NCI-H1417 (cell line): ENCODE measurements at regions not wholly inside any gene's neighbourhood (a gene's known extent, or its start where the extent isn't known, plus 50 kb on each side); places are given as distances from the start of the nearest gene placed in this dataset.
A peak's percentile ranks its signal among the peaks of the same experiment; 100 is the strongest.
"Not testable (repeated sequence)": the region's sequence is repeated elsewhere in the genome, so short reads cannot be mapped to it uniquely, and the experiment has no call there.

ENCODE experiments used
- DNase-seq, 3 experiments: peaks; one replicate each; lab custom pipeline; 2025; lab: John Stamatoyannopoulos, UW

DNA sequence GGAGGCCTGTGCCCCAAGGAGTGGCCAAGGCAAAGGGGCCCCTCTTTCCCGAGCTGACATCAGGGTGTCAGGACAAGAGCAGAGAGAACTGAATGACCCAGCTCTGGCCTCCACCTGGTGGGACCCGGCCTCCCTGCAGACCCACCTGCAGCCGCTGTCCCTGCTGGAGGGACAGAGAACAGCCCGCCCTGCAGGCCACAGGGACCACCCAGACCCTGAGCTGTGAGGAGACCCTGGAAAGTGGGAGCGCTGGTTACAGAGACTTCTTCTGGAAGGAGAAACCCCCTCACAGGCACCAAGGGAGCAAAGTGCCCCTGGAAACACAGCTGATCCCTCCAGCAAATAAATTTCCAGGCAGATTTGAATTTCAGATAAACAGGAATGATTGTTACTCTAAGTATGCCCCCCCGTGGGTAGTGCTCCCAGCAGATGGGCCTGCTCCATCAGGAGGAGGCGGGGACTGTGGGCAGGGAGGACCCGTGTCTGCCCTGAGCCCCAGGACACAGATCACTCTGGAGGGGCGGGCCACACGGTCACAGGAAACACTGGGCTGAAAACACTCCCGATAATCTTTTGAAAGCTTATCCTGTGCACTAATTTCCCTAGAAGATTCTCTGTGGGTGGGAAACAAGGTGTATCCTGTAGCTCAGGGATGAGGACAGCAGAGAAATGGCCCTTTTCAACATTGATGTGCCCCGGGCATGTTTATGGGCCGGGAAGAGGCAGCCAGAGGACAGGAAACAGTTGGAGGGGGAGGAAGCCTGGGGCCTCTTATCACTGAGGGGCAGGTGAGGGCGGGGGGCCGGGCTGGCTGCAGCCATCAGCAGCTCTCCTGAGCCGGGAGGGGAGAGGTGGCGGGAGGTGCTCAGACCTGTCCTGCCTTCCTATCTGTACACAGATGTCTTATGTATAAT, 276.0 kb downstream of the ADGRD1 start:
- peak in 1 of 3 experiments; percentile 8 for DNase-seq

DNA sequence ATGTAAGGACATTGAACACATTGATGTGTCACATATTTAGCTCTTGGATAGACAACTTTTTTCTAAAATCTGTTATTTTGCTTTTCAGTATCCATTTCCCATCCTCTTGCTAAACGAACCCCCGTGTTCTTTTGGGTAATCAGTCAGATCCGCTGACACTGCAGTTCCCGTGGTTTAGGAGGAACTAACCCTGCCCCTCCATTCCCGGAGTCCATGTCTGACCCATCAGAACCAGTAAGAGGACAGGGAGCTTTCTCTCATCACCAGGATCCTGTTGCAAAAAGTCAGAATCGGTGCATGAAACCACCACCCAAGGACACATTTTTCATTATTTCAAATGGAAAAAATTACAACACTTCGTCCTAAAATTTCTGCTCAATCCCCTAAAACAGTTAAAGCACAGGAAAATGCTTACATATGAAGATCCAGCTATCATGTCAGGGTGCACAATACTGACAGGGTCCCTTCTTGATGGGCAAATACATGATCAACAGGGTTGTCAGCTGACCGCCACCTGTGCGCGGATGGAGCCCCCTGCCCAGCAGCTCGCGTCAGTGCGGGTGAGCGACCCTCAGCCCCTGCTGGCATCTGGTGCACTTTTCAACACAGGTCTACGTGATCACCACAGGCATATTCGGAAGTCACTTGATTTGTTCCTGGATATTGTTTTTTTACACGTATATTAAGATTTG, 276.8 kb downstream of the ADGRD1 start:
- no peak for DNase-seq

DNA sequence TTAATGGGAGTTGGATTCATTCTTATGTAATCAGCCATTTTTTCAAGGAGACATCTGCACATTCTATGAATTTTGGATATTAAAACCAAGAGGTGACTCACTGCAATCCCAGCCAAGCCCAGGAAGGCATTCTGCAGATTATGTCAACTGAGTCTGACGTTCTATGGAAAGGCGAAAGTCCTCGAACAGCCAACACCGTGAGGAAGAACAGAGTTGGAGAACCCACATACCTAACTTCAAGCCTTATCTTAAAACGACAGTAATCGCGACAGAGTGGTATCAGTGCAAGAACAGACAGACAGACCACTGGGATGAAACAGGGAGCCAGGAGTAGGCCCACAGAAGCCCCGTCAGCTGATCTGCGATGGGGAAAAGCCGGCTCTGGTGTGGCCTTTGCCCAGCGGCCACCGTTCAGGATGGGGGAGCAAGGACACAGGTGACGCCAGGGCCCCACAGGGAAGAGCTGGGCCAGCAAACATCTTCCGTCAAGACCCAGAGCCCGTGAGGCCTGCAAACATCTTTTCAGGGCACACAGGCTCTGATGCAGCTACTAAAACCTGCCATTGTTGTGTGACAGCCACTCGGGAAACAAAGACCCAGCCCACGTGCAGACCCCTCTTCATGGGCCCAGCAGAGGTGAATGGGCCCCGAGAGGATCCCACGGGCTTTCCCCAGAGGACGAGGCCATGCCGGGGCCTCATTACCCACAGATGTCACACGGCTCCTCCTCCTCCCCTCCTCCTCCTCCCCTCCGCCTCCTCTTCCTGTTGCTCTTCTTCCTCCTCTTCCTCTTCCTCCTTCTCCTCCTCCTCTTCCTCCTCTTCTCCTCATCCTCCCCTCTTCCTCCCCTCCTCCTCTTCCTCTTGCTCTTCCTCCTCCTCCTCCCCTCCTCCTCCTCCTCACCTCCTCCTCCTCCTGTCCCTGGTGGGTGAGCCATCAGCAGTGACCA, 277.6 kb downstream of the ADGRD1 start:
- DNase-seq, result no peak

DNA sequence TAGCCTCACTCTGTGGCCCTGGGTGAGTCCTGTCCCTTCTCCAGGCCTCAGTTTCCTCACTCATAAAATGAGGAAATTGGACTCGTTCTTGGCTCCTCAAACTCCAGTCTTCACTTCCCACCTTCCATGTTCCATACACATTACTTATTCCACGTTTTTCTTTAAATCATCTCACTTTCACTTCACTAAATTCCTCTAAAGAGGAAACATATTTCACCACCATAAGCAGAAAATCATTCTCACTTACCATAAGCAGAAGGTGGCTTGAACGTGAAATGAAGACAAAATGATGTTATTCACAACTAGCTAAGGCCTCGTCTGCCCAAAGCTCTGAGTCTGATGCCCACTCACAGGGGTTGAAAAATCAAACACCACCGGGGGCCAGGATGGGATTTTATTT, 278.3 kb downstream of the ADGRD1 start:
- no peak for DNase-seq

DNA sequence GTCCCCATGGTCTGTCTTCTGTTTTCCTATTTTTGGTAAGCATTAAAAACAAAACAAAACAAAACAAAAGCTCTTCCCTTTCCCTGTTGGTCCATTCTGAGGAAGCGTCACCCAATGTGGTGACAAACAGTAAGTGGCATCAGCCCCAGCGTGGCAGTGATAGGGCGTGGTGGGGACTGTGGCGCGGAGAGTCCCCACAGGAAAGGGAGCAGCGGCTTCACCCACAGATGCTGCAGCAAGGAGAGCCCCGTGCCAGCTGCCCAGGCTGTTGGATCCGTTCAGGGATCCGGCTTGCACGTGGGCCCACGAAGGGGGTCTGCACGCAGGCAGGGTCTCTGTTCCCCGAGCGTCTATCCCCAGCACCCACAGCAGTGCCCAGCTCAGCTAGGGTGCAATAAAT, 279.2 kb downstream of the ADGRD1 start:
- DNase-seq, result not testable (repeated sequence)

DNA sequence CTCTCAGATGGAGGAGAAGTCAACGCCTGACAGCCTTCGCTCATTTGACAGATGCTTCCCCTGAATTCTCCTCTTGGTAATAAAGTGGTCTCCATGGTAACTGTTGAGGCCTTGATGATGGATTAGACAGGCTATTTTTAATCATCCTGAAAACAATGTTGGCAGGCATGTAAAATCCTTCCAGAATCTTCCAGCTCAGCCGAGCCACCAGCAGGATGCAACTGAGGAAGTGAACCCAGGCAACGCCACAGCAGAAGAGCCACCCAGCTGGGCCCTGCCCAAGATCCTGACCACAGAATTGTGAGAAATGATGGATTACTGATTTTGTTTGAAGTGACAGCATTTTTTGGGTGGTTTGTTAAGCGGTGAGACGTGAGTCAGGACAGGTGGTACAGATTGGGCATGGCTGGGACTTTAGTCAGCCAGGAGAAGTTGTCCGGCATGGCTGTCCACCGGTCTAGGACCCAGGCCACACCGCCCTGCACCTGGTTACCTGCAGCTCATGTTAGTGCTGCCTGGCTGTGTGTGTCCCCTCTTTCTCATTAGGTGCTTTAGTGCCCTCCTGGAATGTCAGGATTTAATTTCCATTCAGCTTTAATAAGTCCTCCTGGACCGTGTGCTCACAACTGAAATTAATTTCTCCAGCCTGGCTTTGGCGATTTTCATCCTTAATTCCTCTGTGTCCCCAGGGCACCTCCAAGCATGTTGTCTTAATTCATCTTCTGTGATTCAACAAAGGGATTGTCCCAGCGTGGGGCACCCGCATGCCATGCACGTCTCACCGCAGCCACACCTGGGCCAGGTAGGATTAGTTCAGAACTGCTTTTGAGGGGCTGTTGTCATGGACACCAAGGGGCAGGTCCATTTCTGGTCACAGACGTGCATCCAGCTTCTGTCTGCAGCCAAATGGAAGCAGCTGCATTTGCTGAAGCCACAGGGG, 280.4 kb downstream of the ADGRD1 start:
- not testable (repeated sequence) for DNase-seq

DNA sequence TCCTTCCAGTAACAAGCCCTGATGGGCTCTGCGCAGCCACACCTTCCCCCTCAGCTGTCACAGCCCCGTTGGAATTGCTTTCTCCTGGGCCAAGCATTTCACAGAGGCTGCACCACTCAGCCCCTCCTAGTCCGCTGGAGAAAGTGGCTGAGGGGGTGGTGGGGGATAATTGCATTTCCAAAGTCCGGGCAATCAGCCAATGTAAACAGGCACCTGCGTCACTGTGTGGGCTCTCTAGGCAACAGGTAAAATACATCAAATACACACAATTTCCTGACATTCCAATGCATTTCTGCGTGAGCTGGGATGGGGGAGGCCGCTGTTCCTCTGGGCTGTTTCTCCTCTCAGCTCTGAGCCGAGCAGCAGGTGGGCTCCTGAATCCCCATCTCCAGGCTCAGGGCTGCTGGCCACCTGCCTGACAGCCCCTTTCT, 281.1 kb downstream of the ADGRD1 start:
- not testable (repeated sequence) for DNase-seq

DNA sequence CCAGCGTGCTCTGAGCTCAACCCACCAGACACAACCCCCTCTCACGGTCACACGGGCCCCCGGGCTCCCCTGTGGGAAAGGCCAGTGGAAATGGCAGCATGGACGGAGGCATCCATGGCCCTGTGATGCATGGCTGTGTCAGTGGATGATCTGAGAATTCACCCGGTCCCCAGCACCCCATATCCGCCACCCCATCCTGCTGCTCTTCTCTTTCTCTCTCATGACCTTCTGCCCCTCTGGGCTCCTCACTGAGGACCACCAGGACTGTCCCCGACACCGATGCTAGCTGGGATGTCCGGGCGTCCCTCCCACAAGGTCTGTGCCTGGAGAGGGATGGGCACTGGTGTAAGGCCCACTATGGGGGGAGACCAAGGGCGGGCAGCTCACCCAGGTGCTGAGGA, 282.2 kb downstream of the ADGRD1 start:
- DNase-seq, result no peak

DNA sequence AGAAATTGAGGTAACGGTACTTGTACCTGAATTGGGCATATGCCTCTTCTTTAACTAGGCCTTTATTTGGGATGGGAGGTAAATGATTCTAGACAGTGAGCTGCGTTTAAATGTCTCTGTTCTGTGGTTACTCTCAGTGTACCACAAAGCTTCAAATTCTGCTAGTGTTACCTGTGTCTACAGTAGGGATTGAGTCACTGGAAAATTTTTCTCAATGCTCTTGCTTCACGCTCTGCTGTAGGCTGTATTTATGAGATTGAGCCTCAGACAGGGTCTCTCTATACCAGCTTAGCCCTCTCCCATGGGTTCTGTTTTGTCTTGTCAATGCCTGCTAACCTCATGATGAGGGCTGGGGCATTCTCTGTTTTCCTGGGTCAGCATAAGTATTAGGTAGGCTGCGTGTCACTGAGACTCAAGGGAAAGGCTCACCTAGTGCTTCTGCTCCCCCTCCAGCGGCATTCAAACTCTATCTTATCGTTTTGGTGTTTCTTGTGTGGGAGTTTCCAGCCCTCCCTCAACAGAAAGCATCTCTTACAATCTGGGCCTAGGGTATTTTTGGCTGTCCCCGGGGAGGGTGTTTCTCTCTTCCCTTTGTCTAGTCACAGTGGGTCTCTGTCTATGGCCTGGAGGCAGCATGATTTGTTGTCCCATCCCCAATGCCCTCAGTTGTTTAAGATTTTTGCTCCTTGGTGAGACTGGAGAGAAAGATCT, 285.8 kb downstream of the ADGRD1 start:
- no peak for DNase-seq

DNA sequence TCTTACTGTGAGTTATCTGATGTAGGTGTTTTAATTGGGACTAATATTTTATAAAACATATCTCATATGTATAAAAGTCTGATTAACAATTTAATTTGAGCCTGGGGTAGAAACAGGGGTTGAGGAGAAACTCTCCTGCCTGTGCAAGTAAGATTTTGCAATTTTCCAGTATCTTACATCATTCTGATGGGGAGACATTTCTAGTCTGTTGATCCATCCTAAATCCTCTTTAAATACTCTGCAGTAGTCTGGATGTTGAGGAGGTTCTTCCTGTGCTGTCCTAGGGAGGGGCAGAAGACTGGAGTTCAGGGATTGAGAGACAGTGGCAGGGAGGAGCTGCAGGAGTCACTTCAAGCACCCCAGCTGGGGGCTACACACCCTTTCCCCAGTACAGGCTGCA, 287.8 kb downstream of the ADGRD1 start:
- DNase-seq, result no peak

DNA sequence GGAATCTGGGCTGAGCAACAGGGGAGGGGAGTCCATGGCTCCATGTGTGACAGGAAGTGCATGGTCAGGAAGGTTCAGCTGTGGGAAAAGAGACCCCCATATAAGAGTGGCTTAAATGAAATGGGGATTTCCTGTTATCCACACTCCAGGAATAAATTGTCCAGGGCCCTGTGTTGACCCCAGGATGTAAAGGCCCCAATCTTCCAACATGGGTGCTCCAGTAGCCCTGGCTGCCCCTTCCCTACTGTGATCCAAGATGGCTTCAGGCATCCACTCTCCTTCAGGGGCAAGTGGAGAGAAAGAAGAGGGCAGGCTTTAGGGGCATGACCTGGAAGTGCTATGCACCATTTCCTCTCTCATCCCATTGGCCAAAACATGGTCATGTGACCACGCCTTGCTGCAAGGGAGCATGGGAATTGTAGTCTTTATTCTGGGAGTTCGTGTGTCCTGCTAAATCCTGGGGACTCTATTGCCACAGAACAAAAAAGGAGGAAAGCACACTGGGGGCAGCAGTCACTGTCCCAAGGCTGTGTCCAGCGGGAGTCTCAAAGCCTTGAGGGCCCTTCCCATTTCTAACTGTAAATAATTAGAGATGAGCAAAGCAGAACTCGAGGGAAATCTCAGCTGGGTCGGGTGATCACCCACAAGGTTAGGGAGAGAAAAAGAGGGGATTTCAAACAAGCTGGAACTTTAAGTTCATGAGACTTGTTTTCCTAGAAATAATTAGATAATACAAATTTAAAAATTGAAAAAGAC, 289.2 kb downstream of the ADGRD1 start:
- no peak for DNase-seq

DNA sequence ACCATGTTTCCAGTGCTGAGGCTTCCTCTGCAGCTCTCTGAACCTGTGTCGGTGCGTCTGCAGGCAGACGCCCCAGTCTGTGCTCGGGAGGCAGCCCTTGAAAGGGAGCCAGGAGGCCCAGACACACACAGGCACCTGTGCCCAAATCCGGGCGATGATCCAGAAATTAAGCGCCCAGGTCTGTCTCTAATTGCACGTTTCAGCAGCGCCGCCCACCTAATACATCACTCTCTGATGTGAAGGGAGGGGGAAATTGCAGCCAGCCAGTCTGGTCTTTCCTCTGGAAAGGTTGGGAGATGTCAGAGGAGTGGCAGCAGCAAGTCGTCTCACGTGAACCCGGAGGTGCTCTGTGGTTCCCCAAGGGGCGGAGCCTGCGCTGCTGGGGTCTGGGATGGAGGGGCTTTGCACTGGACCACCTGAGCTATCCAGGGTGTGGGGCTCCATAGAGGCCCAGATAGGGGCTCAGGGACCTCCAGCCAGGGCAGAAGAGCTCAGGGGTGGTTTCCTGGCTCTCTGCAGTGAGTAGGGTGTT, 290.5 kb downstream of the ADGRD1 start:
- not testable (repeated sequence) for DNase-seq

DNA sequence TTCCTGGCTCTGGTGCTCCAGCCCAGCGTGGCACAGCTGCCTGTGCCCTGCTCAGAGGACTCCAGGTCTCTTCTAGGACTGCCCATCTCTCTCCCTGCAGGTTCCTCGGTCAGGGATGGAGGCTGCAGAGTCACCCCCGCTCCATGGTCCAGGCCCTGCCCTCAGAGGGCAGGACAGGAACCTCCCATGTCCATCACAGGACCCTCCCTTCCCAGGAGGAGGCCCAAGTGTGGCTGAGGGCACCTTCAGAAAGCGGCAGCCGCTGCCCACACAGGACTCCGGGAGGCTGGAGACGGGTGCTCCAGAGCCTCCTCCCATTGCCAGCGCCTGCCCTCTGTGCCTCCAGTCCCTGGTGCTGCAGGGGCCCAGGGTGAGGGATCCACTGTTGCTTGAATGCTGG, 291.5 kb downstream of the ADGRD1 start:
- DNase-seq, result not testable (repeated sequence)

DNA sequence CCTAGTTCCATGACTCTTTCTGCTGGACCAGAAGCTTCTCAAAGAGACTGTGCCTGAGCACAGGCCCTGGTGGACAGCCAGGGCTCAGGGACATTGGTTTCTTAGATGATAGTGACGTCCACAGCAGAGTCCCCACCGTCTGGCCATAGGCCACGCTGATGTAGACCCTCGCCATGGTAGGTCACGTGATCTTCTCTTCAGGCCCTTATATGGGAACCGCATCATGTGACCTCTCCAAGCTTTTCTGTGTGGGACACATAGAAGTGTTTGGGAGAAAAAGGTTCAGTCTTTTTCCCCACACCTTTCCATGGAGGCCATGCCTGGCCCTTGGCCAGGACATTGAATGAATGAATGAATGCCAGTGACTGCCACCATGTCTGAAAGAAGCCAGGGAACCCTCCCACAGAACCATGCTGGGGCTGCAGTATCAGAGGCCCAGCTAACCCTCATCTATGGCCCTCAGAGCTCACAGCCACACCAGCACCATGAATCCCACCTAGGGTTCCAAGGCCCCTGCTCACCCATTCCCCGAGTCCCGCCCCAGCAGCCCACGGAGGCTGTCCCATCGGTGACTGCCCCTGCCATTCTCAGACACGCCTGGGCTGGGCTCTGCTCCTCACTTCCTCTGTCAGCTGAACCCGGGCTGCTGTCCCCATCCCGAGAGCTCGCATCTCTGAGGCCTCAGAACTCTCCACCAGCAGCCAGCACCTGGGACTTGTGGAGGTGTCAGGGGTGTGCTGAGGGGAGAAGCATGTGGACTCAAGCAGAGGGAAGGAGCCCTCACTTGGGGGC, 292.1 kb downstream of the ADGRD1 start:
- no peak for DNase-seq

DNA sequence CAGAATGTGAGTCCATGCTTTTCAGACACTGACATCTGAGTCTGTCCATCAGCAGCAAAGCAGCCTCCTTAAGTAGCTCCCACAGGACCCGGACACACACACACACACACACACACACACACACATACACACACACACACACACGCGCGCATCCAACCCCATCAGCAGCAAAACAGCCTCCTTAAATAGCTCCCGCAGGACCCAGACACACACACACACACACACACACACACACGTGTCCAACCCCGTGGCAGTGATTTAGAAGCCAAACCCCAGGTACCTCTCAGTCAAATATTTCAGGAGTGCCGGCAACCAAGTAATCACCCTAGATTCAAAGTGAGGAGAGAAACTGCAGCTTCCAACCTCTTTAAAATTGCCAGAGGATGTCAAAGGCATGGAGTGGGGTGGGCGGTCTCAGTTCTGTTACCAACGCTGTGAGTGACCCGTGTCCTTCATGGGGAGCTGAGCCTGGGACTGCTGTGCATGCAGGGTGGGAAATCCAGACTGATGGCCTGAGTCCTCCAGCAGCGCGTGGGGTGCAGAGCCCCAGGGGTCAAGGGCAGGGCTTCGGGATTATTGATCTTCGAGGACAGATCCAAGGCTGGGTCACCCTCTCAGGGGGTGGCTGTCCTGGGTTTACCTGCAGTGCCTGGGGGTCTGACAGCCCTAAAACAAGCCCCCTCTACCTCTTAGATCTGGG, 293.5 kb downstream of the ADGRD1 start:
- DNase-seq, result not testable (repeated sequence)

DNA sequence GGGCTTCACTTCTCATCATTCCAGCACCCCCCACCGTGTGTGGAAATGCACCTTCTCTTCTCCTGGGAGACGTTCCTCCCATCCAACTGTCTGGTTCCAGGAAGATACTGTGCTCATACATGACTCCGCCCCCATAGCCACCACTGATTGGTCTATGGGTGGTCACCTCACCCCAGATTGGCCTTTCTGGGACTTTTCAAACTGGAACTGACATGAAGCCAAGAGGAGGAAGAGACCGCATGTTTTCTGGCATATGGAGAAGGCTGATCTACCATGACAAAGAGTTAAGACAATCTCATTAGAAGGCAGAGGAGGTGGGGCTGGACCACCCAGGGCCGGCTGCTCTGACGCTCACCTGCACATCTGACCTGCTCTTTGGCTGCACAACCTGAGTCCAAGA, 294.2 kb downstream of the ADGRD1 start:
- DNase-seq, result not testable (repeated sequence)

DNA sequence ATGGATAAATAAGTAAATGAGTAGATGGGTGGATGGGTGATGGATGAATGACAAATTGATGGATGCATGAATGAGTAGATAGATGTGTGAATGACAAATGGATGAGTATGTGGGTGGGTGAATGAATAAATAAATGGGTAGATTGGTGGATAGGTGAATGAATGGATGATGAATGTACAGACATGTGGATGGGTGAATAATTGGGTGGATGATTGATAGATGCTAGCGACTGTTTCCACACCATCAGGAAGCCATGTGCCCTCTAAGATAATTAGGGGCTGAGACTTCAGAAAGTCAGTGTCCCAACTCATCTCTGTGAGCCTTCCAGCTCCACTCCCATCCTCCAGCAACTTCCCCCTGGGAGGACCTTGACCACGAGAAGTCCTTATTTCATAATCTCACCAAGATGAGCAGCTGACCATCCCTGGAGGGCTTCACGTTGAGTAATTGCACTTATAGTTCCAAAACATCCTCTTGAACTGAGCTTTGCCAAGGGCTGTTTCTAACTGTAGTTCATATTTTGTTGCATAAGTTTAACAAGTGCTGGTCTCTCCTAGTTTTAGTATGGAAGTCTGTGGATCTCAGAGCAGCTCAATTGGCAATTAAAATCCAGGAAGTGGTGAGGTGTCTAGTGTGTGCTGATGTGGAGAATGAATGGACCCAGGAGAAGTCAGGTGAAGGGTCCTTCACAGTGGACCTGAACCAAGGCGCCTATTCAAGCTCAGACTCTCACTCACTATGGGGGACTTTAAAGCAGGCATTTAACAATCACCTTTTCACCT, 295.7 kb downstream of the ADGRD1 start:
- DNase-seq, result no peak
